K562 (cell line): ENCODE measurements at regions not wholly inside any gene's neighbourhood (a gene's known extent, or its start where the extent isn't known, plus 50 kb on each side); places are given as distances from the start of the nearest gene placed in this dataset.

Source experiments
- ATAC-seq: fragments of 200-7000 bp; cut with Tn5 transposase; 3 replicates; pipeline ENCODE4 v1.9.1; 2020; ENCODE audit warnings: moderate library complexity
- BruUV-seq: library from RNA; stranded (reverse); fragments of 400-500 nt; replicated peaks from 2 replicates; lab custom pipeline; 2021; lab: Mats Ljungman, UMichigan
- CTCF ChIA-PET: fragments of 300-600 bp; formaldehyde crosslinking; extraction: SDS; loops from one replicate; lab custom pipeline; 2021; ENCODE audit warnings: low intra/inter-chr PET ratio; lab: Yijun Ruan, JAX
- POLR2A ChIA-PET: fragments of 300-600, 350-650 bp; sonication (Branson Sonifier 250); formaldehyde crosslinking; extraction: SDS; loops from one replicate; lab custom pipeline; 2021; ENCODE audit warnings: antibody characterized with exemption, inconsistent platforms; lab: Yijun Ruan, JAX
- DNase-seq, 4 experiments: peaks; one replicate each; pipeline versions ENCODE4 v3.0.0 to v3.0.0-alpha.2; 2011 to 2018; ENCODE audit warnings: low spot score in 3 of 4, mixed read lengths in 3 of 4; ENCODE audit errors: extremely low read depth in 1 of 4
- FAIRE-seq: peaks from 2 replicates; lab custom pipeline; 2011; peaks lifted over from hg19 to GRCh38; lab: Jason Lieb, UNC
- H2AFZ ChIP-seq: 2 replicates; pipeline ENCODE4 v1.6.0; 2011; ENCODE audit warnings: low read depth, low read length, control low read depth, inconsistent platforms
- H3K27ac ChIP-seq: fragments of 200-600 bp; 3 replicates; pipeline ENCODE4 v1.8.0; 2011; ENCODE audit warnings: low read depth, mild to moderate bottlenecking, control low read depth, inconsistent platforms, low read length, moderate library complexity, mixed read lengths; ENCODE audit errors: extremely low read depth
- H3K27me3 ChIP-seq, 2 experiments: fragments of 300-600 bp in 1 of 2; 2 replicates in 1 of 2; 3 replicates in 1 of 2; pipeline versions ENCODE4 v1.6.0 to v1.8.0; 2011; ENCODE audit warnings: inconsistent platforms in 2 of 2, low read length in 2 of 2, mild to moderate bottlenecking in 1 of 2, mixed read lengths in 1 of 2, moderate library complexity in 1 of 2; ENCODE audit not compliant: control insufficient read depth in 2 of 2, insufficient read depth in 2 of 2
- H3K36me3 ChIP-seq: fragments of 300-600 bp; 3 replicates; pipeline ENCODE4 v1.8.0; 2011; ENCODE audit warnings: mild to moderate bottlenecking, low read length, inconsistent platforms; ENCODE audit not compliant: control insufficient read depth, insufficient read depth
- H3K4me1 ChIP-seq, 2 experiments: fragments of 200-600 bp in 1 of 2; replicated peaks in 1 of 2; 2 replicates in 1 of 2; 3 replicates in 1 of 2; pipeline versions ENCODE4 v1.5.1 to v1.8.0; 2011; ENCODE audit warnings: inconsistent platforms in 2 of 2, low read length in 2 of 2, mild to moderate bottlenecking in 1 of 2, mixed read lengths in 1 of 2, moderate library complexity in 1 of 2; ENCODE audit not compliant: control insufficient read depth in 2 of 2, insufficient read depth in 2 of 2
- H3K4me2 ChIP-seq: 2 replicates; pipeline ENCODE4 v1.6.1; 2011; ENCODE audit warnings: low read length, control low read depth, inconsistent platforms, mixed read lengths; ENCODE audit not compliant: insufficient read depth
- H3K4me3 ChIP-seq: fragments of 200-600 bp; sonication (generic), shearing (Covaris generic); 2 replicates; pipeline ENCODE4 v1.5.1; 2016; ENCODE audit warnings: control low read depth, inconsistent platforms
- H3K79me2 ChIP-seq: fragments of 200-600 bp; 3 replicates; pipeline ENCODE4 v1.8.0; 2011; ENCODE audit warnings: low read length, inconsistent platforms; ENCODE audit not compliant: control insufficient read depth, insufficient read depth
- H3K9ac ChIP-seq, 2 experiments: 2 replicates each; pipeline versions ENCODE4 v1.6.0 to v1.6.1; 2011; ENCODE audit warnings: low read depth in 2 of 2, low read length in 2 of 2, control low read depth in 1 of 2, inconsistent platforms in 1 of 2, mild to moderate bottlenecking in 1 of 2, mixed read lengths in 1 of 2; ENCODE audit not compliant: insufficient read depth in 1 of 2
- H3K9me1 ChIP-seq: one replicate; pipeline ENCODE4 v1.6.0; 2011; ENCODE audit warnings: inconsistent platforms, mild to moderate bottlenecking, low read length, moderate library complexity; ENCODE audit not compliant: control insufficient read depth, insufficient read depth
- H3K9me3 ChIP-seq: replicated peaks from 2 replicates; pipeline ENCODE4 v1.5.1; 2011; ENCODE audit warnings: low read depth, low read length, inconsistent platforms; ENCODE audit not compliant: control insufficient read depth, insufficient read depth
- H4K20me1 ChIP-seq: replicated peaks from 2 replicates; pipeline ENCODE4 v1.6.1; 2011; ENCODE audit warnings: low read length, inconsistent platforms, mixed read lengths; ENCODE audit not compliant: control insufficient read depth, insufficient read depth
- BACH1 ChIP-seq: fragments of 200-800 bp; sonication (Bioruptor generic); IDR thresholded peaks from 2 replicates; pipeline ENCODE4 v1.6.1; 2016; ENCODE audit warnings: missing genetic modification characterization, missing compliant biosample characterization
- CCAR2 ChIP-seq: fragments of 200-400 bp; formaldehyde crosslinking; IDR thresholded peaks from 2 replicates; pipeline ENCODE4 v1.6.1; 2017; ENCODE audit warnings: mild to moderate bottlenecking, low read depth, low read length
- DIDO1 ChIP-seq: fragments of 450-650 bp; IDR thresholded peaks from 2 replicates; pipeline ENCODE4 v1.6.1; 2016; ENCODE audit warnings: low read depth, missing biosample characterization, missing genetic modification characterization
- ETV5 ChIP-seq: sonication (generic); formaldehyde crosslinking; IDR thresholded peaks from 2 replicates; pipeline ENCODE4 v1.4.0; 2020; ENCODE audit warnings: low read depth, mild to moderate bottlenecking, missing genetic modification reagents
- HDAC3 ChIP-seq: fragments of 450-650 bp; IDR thresholded peaks from 2 replicates; pipeline ENCODE4 v1.6.1; 2018; ENCODE audit warnings: borderline replicate concordance, mild to moderate bottlenecking, moderate library complexity; ENCODE audit not compliant: partially characterized antibody
- MAFF ChIP-seq: IDR thresholded peaks from 2 replicates; pipeline ENCODE4 v1.6.1; 2012; ENCODE audit warnings: low read length, improper control_type of control experiment
- MBD1 ChIP-seq: fragments of 250-450 bp; sonication (Bioruptor Pico); IDR thresholded peaks from 2 replicates; pipeline ENCODE4 v1.8.0; 2022; ENCODE audit warnings: inconsistent platforms
- RBFOX2 ChIP-seq: fragments of 200-400 bp; formaldehyde crosslinking; IDR thresholded peaks from 2 replicates; pipeline ENCODE4 v1.6.1; 2017; ENCODE audit warnings: low read depth, mild to moderate bottlenecking, low read length, moderate library complexity
- YY1 ChIP-seq, 3 experiments: IDR thresholded peaks; 2 replicates each; pipeline ENCODE4 v1.6.1; 2011; ENCODE audit warnings: low read length in 2 of 3, mild to moderate bottlenecking in 2 of 3, moderate library complexity in 2 of 3, borderline replicate concordance in 1 of 3, control low read depth in 1 of 3, low read depth in 1 of 3; ENCODE audit not compliant: insufficient read depth in 3 of 3, insufficient replicate concordance in 2 of 3, control insufficient read depth in 1 of 3, insufficient read length in 1 of 3; ENCODE audit errors: extremely low read depth in 1 of 3
- ZNF146 ChIP-seq: IDR thresholded peaks from one replicate; pipeline ENCODE4 v1.6.1; 2018; ENCODE audit warnings: missing compliant biosample characterization; ENCODE audit not compliant: unreplicated experiment
- ZNF263 ChIP-seq: sonication (generic); formaldehyde crosslinking; IDR thresholded peaks from 2 replicates; pipeline ENCODE4 v1.8.0; 2022; ENCODE audit warnings: mild to moderate bottlenecking, missing genetic modification reagents, borderline replicate concordance
- WGBS: fragments of 100-300 bp; shearing (Covaris generic); methylation state at CpG from one replicate; pipeline ENCODE4 v1.1.6; 2016; ENCODE audit warnings: low coverage, mixed read lengths; ENCODE audit not compliant: insufficient coverage; ENCODE audit errors: missing lambda C conversion rate; 5-methylcytosine and 5-hydroxymethylcytosine counted together
- in situ Hi-C: fragments of 300-500 bp; cut with MboI; formaldehyde crosslinking; loops from 4 replicates; pipeline ENCODE4 v1.15.0; 2018; ENCODE audit warnings: inconsistent platforms, mixed read lengths
- intact Hi-C: fragments of 100-400 bp; cut with micrococcal nuclease; formaldehyde crosslinking; loops from 2 replicates; pipeline ENCODE4 v1.14.2; 2022
- TF ChIP-seq, protein P1 (sequence below): fragments of 250-450 bp; sonication (Bioruptor Pico); IDR thresholded peaks from 2 replicates; pipeline ENCODE4 v1.6.1; 2021; ENCODE audit warnings: mild to moderate bottlenecking
- TF ChIP-seq, protein P2 (sequence below): fragments of 450-650 bp; formaldehyde crosslinking; IDR thresholded peaks from 2 replicates; pipeline ENCODE4 v1.4.0; 2020; ENCODE audit warnings: mild to moderate bottlenecking, moderate library complexity
- TF ChIP-seq, protein P3 (sequence below): fragments of 450-650 bp; IDR thresholded peaks from 2 replicates; pipeline ENCODE4 v1.6.1; 2016; ENCODE audit warnings: borderline replicate concordance

- no peak overlapping the region for H3K9ac ChIP-seq
- ChIA-PET CTCF (no interaction called here), POLR2A (no interaction called here)
- no peaks in the 10 kb centered on the region for H3K36me3 ChIP-seq
- in situ Hi-C loops (no loop called here), intact Hi-C loops (no loop called here)
- no peak overlapping the region for H3K4me2 ChIP-seq
- no TSS peak for BruUV-seq
- no peak for DNase-seq
- no peaks in the 10 kb centered on the region; a peak in 1 of 5 replicates for H3K4me1 ChIP-seq
- no peak overlapping the region for H2AFZ ChIP-seq
- no peak for ATAC-seq
- FAIRE-seq, result no peak
- no peak overlapping the region for H3K27ac ChIP-seq
- no peaks in the 10 kb centered on the region for H3K79me2 ChIP-seq
- TF ChIP-seq, protein P1, sequence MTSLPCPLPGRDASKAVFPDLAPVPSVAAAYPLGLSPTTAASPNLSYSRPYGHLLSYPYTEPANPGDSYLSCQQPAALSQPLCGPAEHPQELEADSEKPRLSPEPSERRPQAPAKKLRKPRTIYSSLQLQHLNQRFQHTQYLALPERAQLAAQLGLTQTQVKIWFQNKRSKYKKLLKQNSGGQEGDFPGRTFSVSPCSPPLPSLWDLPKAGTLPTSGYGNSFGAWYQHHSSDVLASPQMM, result no peak
- no peak for TF ChIP-seq MAFF
- TF ChIP-seq DIDO1, result no peak
- TF ChIP-seq HDAC3, result no peak
- no peak for TF ChIP-seq MBD1
- TF ChIP-seq ETV5 (CRISPR knock-in tag), result no peak
- TF ChIP-seq ZNF146 (CRISPR knock-in tag), result no peak
- TF ChIP-seq ZNF263 (CRISPR knock-in tag), result no peak
- TF ChIP-seq, protein P2, sequence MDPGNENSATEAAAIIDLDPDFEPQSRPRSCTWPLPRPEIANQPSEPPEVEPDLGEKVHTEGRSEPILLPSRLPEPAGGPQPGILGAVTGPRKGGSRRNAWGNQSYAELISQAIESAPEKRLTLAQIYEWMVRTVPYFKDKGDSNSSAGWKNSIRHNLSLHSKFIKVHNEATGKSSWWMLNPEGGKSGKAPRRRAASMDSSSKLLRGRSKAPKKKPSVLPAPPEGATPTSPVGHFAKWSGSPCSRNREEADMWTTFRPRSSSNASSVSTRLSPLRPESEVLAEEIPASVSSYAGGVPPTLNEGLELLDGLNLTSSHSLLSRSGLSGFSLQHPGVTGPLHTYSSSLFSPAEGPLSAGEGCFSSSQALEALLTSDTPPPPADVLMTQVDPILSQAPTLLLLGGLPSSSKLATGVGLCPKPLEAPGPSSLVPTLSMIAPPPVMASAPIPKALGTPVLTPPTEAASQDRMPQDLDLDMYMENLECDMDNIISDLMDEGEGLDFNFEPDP, result no peak
- no peak for TF ChIP-seq BACH1 (tag)
- TF ChIP-seq, protein P3, sequence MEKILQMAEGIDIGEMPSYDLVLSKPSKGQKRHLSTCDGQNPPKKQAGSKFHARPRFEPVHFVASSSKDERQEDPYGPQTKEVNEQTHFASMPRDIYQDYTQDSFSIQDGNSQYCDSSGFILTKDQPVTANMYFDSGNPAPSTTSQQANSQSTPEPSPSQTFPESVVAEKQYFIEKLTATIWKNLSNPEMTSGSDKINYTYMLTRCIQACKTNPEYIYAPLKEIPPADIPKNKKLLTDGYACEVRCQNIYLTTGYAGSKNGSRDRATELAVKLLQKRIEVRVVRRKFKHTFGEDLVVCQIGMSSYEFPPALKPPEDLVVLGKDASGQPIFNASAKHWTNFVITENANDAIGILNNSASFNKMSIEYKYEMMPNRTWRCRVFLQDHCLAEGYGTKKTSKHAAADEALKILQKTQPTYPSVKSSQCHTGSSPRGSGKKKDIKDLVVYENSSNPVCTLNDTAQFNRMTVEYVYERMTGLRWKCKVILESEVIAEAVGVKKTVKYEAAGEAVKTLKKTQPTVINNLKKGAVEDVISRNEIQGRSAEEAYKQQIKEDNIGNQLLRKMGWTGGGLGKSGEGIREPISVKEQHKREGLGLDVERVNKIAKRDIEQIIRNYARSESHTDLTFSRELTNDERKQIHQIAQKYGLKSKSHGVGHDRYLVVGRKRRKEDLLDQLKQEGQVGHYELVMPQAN, result no peak
- no peak for TF ChIP-seq YY1 (IDR thresholded peaks at IDR 0.05; ENCODE audit: borderline replicate concordance in 1 of 3, control insufficient read depth in 1 of 3, extremely low read depth in 1 of 3, insufficient read depth in 3 of 3, insufficient read length in 1 of 3, insufficient replicate concordance in 2 of 3, low read depth in 1 of 3, low read length in 2 of 3)
- no peak for TF ChIP-seq RBFOX2
- no peak for TF ChIP-seq CCAR2
- TF ChIP-seq, all 486 proteins: peak for 0
- Histone ChIP-seq H3K9me1 (no peaks in the 10 kb centered on the region), H4K20me1 (no peaks in the 10 kb centered on the region), H3K9me3 (no peaks in the 10 kb centered on the region), H3K27me3 (peaks cover 0 to 5% of the 10 kb centered on the region in 2 experiments; a peak in 2 of 5 replicates), H3K4me3 (no peak overlapping the region)
- 4% methylated on average over 2 of the region's 2 CpGs for WGBS
Observed at GRCh38 chr5:96159043-96159442, 197.4 kb upstream of the ELL2 start.
